Medulla oblongata (tissue), 1 donor: ENCODE measurements at regions not wholly inside any gene's neighbourhood (a gene's known extent, or its start where the extent isn't known, plus 50 kb on each side); places are given as distances from the start of the nearest gene placed in this dataset.

Experiments used
- DNase-seq: peaks from one replicate; pipeline ENCODE4 v3.0.0-alpha.2; 2015; ENCODE audit errors: extremely low spot score

GRCh38 chr7:153445641-153446040 lies 606.6 kb upstream of the DPP6 start:
- no peak for DNase-seq

- no peak for DNase-seq
Measured at GRCh38 chr7:153446490-153446889, 605.7 kb upstream of the DPP6 start.

- DNase-seq: no peak
Measured at GRCh38 chr7:153447011-153447410, 605.2 kb upstream of the DPP6 start.

- DNase-seq: no peak
Measured at GRCh38 chr7:153452661-153453060, 599.5 kb upstream of the DPP6 start.

GRCh38 chr7:153454306-153454705 lies 597.9 kb upstream of the DPP6 start:
- no peak for DNase-seq

GRCh38 chr7:153457746-153458145 lies 594.5 kb upstream of the DPP6 start:
- no peak for DNase-seq

GRCh38 chr7:153470004-153470671 lies 582.1 kb upstream of the DPP6 start:
- DNase-seq: no peak

- no peak for DNase-seq
Measured at GRCh38 chr7:153472516-153472915, 579.7 kb upstream of the DPP6 start.

GRCh38 chr7:153473185-153473584 lies 579.0 kb upstream of the DPP6 start:
- DNase-seq: no peak

- no peak for DNase-seq
Measured at GRCh38 chr7:153475239-153475638, 577.0 kb upstream of the DPP6 start.

- no peak for DNase-seq
Measured at GRCh38 chr7:153476166-153476565, 576.0 kb upstream of the DPP6 start.

GRCh38 chr7:153496257-153496656 lies 555.9 kb upstream of the DPP6 start:
- no peak for DNase-seq

GRCh38 chr7:153503093-153503492 lies 549.1 kb upstream of the DPP6 start:
- no peak for DNase-seq

- no peak for DNase-seq
Measured at GRCh38 chr7:153504288-153505075, 547.7 kb upstream of the DPP6 start.

GRCh38 chr7:153507885-153508284 lies 544.3 kb upstream of the DPP6 start:
- no peak for DNase-seq

- no peak for DNase-seq
Measured at GRCh38 chr7:153509768-153510167, 542.4 kb upstream of the DPP6 start.

- DNase-seq: no peak
Measured at GRCh38 chr7:153510674-153511073, 541.5 kb upstream of the DPP6 start.

GRCh38 chr7:153514032-153514431 lies 538.2 kb upstream of the DPP6 start:
- no peak for DNase-seq

- no peak for DNase-seq
Measured at GRCh38 chr7:153515359-153515758, 536.8 kb upstream of the DPP6 start.

GRCh38 chr7:153518201-153518984 lies 533.8 kb upstream of the DPP6 start:
- no peak for DNase-seq

- DNase-seq: no peak
Measured at GRCh38 chr7:153521370-153521769, 530.8 kb upstream of the DPP6 start.

- DNase-seq: no peak
Measured at GRCh38 chr7:153522261-153522660, 529.9 kb upstream of the DPP6 start.
